ENCODE measurements at regions not wholly inside any gene's neighbourhood (a gene's known extent, or its start where the extent isn't known, plus 50 kb on each side); places are given as distances from the start of the nearest gene placed in this dataset.

- no peak for TF ChIP-seq CTCF (IDR thresholded peaks at IDR 0.05)
- TF ChIP-seq EP300 (IDR thresholded peaks at IDR 0.05): no peak
- TF ChIP-seq POLR2A (IDR thresholded peaks at IDR 0.05): no peak
These were observed 50.2 kb upstream of the TGM3 start for GRCh38 chr20:2245637-2246036.

Data from ovary (tissue), 3 donors.